Esophagus muscularis mucosa (tissue), 4 donors: ENCODE measurements at regions not wholly inside any gene's neighbourhood (a gene's known extent, or its start where the extent isn't known, plus 50 kb on each side); places are given as distances from the start of the nearest gene placed in this dataset.

Experiments
- DNase-seq: peaks from one replicate; pipeline ENCODE4 v3.0.0-alpha.2; 2017; ENCODE audit errors: extremely low spot score
- H3K27ac ChIP-seq, 4 donors: fragments of 200-600 bp; sonication (generic); replicated peaks in 1 of 4; 1 replicate in 3 of 4; 2 replicates in 1 of 4; pipeline ENCODE4 v1.5.1; 2016 to 2019; ENCODE audit warnings: mild to moderate bottlenecking in 1 of 4
- H3K27me3 ChIP-seq, 4 donors: fragments of 200-600 bp; sonication (generic); one replicate each; pipeline versions ENCODE4 v1.5.1 to v1.6.0; 2016 to 2019
- H3K36me3 ChIP-seq, 4 donors: fragments of 200-600 bp; sonication (generic); one replicate each; pipeline ENCODE4 v1.5.1; 2016 to 2019
- H3K4me1 ChIP-seq, 4 donors: fragments of 200-600 bp; sonication (generic); one replicate each; pipeline ENCODE4 v1.5.1; 2016 to 2019
- H3K4me3 ChIP-seq, 4 donors: fragments of 200-600 bp; sonication (generic); 1 replicate in 2 of 4; 2 replicates in 2 of 4; pipeline ENCODE4 v1.5.1; 2016 to 2019; ENCODE audit warnings: mild to moderate bottlenecking in 4 of 4, moderate library complexity in 1 of 4
- H3K9me3 ChIP-seq, 4 donors: fragments of 200-600 bp; sonication (generic); 1 replicate in 3 of 4; 2 replicates in 1 of 4; pipeline ENCODE4 v1.5.1; 2016 to 2019
- CTCF ChIP-seq, 3 experiments: fragments of 200-600 bp in 2 of 3; fragments of 450-650 bp in 1 of 3; sonication (generic) in 2 of 3; IDR thresholded peaks; one replicate each; pipeline ENCODE4 v1.5.1; 2017 to 2019; ENCODE audit warnings: antibody characterized with exemption in 3 of 3, mild to moderate bottlenecking in 2 of 3, moderate library complexity in 1 of 3
- EP300 ChIP-seq: sonication (generic); formaldehyde crosslinking; IDR thresholded peaks from one replicate; pipeline ENCODE4 v1.6.1; 2017; ENCODE audit warnings: antibody characterized with exemption
- POLR2A ChIP-seq: fragments of 450-650 bp; IDR thresholded peaks from one replicate; pipeline ENCODE4 v1.6.1; 2017; ENCODE audit warnings: antibody characterized with exemption, moderate library complexity, mild to moderate bottlenecking, low read depth
- POLR2AphosphoS5 ChIP-seq, 2 donors: sonication (generic); formaldehyde crosslinking; IDR thresholded peaks; one replicate each; pipeline ENCODE4 v1.6.1; 2017; ENCODE audit warnings: antibody characterized with exemption in 2 of 2
- WGBS: methylation state at CpG from one replicate; pipeline ENCODE4 v1.1.5; 2018; 5-methylcytosine and 5-hydroxymethylcytosine counted together
- intact Hi-C: fragments of 100-400 bp; cut with DNase I; formaldehyde crosslinking; loops from one replicate; pipeline ENCODE4 v1.15.1; 2023

- DNase-seq, result no peak
- Histone ChIP-seq H3K4me1 (no peaks in the 10 kb centered on the region), H3K27me3 (no peaks in the 10 kb centered on the region), H3K36me3 (no peaks in the 10 kb centered on the region), H3K27ac (no peak overlapping the region), H3K9me3 (peaks cover 0 to 15% (median 12%) of the 10 kb centered on the region in 4 donors), H3K4me3 (no peak overlapping the region)
- 90% methylated on average over 4 of the region's 4 CpGs for WGBS
- no peak for TF ChIP-seq EP300
- no peak for TF ChIP-seq POLR2A
- TF ChIP-seq CTCF (IDR thresholded peaks at IDR 0.05), result no peak
- TF ChIP-seq POLR2AphosphoS5 (IDR thresholded peaks at IDR 0.05), result no peak
- intact Hi-C loops, result no loop called here
Observed at GRCh38 chr11:33590441-33590840, 110.2 kb downstream of the C11orf91 start.

GRCh38 chr11:33588056-33588455 is 112.6 kb downstream of the C11orf91 start:
- intact Hi-C loops, result no loop called here
- H3K9me3 ChIP-seq, result peaks cover 0 to 4% (median 0%) of the 10 kb centered on the region in 4 donors
- TF ChIP-seq POLR2AphosphoS5 (IDR thresholded peaks at IDR 0.05) (no peak), CTCF (IDR thresholded peaks at IDR 0.05) (no peak), EP300 (no peak), POLR2A (no peak)

GRCh38 chr11:33585586-33586209 is 114.9 kb downstream of the C11orf91 start:
- H3K4me3 ChIP-seq, result no peak overlapping the region
- intact Hi-C loops, result no loop called here
- H3K4me1 ChIP-seq, result no peaks in the 10 kb centered on the region
- no peak overlapping the region for H3K27ac ChIP-seq
- no peaks in the 10 kb centered on the region for H3K36me3 ChIP-seq
- WGBS, result 86% methylated on average over 6 of the region's 6 CpGs
- H3K27me3 ChIP-seq, result peaks cover 0 to 3% (median 0%) of the 10 kb centered on the region in 4 donors
- TF ChIP-seq POLR2A (no peak), CTCF (IDR thresholded peaks at IDR 0.05) (no peak)
- peaks cover 0 to 4% (median 0%) of the 10 kb centered on the region in 4 donors for H3K9me3 ChIP-seq
- no peak for DNase-seq

More at GRCh38 chr11:33588056-33588455, 112.6 kb downstream of the C11orf91 start:
- no peaks in the 10 kb centered on the region for H3K27me3 ChIP-seq
- no peaks in the 10 kb centered on the region for H3K4me1 ChIP-seq
- no peak for DNase-seq
- WGBS, result 80% methylated on average over 4 of the region's 4 CpGs
- H3K27ac ChIP-seq, result no peak overlapping the region
- no peaks in the 10 kb centered on the region for H3K36me3 ChIP-seq
- no peak overlapping the region for H3K4me3 ChIP-seq

- intact Hi-C loops, result no loop called here
- 75% methylated on average over 4 of the region's 4 CpGs for WGBS
Observed at GRCh38 chr11:33582636-33583325, 117.8 kb downstream of the C11orf91 start.

More at GRCh38 chr11:33582636-33583325, 117.8 kb downstream of the C11orf91 start:
- Histone ChIP-seq H3K27me3 (peaks cover 0 to 3% (median 0%) of the 10 kb centered on the region in 4 donors), H3K4me1 (no peaks in the 10 kb centered on the region), H3K9me3 (no peaks in the 10 kb centered on the region), H3K36me3 (no peaks in the 10 kb centered on the region), H3K27ac (no peak overlapping the region), H3K4me3 (no peak overlapping the region)
- TF ChIP-seq EP300, result no peak
- no peak for TF ChIP-seq CTCF (IDR thresholded peaks at IDR 0.05)
- TF ChIP-seq POLR2A, result no peak
- no peak for TF ChIP-seq POLR2AphosphoS5 (IDR thresholded peaks at IDR 0.05)
- no peak for DNase-seq
